Trophoblast cell (in vitro differentiated cells and primary cell): ENCODE measurements at regions not wholly inside any gene's neighbourhood (a gene's known extent, or its start where the extent isn't known, plus 50 kb on each side); places are given as distances from the start of the nearest gene placed in this dataset.

Experiments
- DNase-seq, 2 donors: peaks; one replicate each; pipeline ENCODE4 v3.0.0-alpha.2; 2016
- H2AFZ ChIP-seq: 2 replicates; pipeline ENCODE4 v1.6.1; 2013; ENCODE audit warnings: low read length, moderate library complexity, mild to moderate bottlenecking; ENCODE audit not compliant: insufficient read depth, poor library complexity
- H2AK5ac ChIP-seq: 2 replicates; pipeline ENCODE4 v1.6.1; 2013; ENCODE audit warnings: mild to moderate bottlenecking, low read length
- H2BK120ac ChIP-seq: 2 replicates; pipeline ENCODE4 v1.6.1; 2013; ENCODE audit warnings: low read length, mild to moderate bottlenecking, moderate library complexity; ENCODE audit not compliant: insufficient read depth, poor library complexity
- H2BK12ac ChIP-seq: 2 replicates; pipeline ENCODE4 v1.6.1; 2013; ENCODE audit warnings: mild to moderate bottlenecking, low read length, moderate library complexity
- H2BK5ac ChIP-seq: 2 replicates; pipeline ENCODE4 v1.6.1; 2013; ENCODE audit warnings: low read length, low read depth, moderate library complexity, mild to moderate bottlenecking; ENCODE audit not compliant: poor library complexity
- H3K14ac ChIP-seq: 2 replicates; pipeline ENCODE4 v1.6.1; 2013; ENCODE audit warnings: mild to moderate bottlenecking, low read length
- H3K18ac ChIP-seq: 2 replicates; pipeline ENCODE4 v1.6.1; 2013; ENCODE audit warnings: mild to moderate bottlenecking, low read length
- H3K23ac ChIP-seq: 2 replicates; pipeline ENCODE4 v1.6.1; 2013; ENCODE audit warnings: low read length
- H3K27ac ChIP-seq: 2 replicates; pipeline ENCODE4 v1.5.1; 2013; ENCODE audit warnings: low read depth, mild to moderate bottlenecking, inconsistent platforms, low read length, moderate library complexity
- H3K27me3 ChIP-seq: 2 replicates; pipeline ENCODE4 v1.6.1; 2013; ENCODE audit warnings: inconsistent platforms, mild to moderate bottlenecking, low read length, moderate library complexity; ENCODE audit not compliant: insufficient read depth
- H3K36me3 ChIP-seq, 2 experiments: 1 replicate in 1 of 2; 2 replicates in 1 of 2; pipeline ENCODE4 v1.6.1; 2013; ENCODE audit warnings: low read length in 2 of 2, mild to moderate bottlenecking in 2 of 2, moderate library complexity in 1 of 2; ENCODE audit not compliant: insufficient read depth in 2 of 2, control insufficient read depth in 1 of 2
- H3K4ac ChIP-seq: 2 replicates; pipeline ENCODE4 v1.6.1; 2013; ENCODE audit warnings: low read depth, mild to moderate bottlenecking, low read length, moderate library complexity
- H3K4me1 ChIP-seq, 2 experiments: 1 replicate in 1 of 2; 2 replicates in 1 of 2; pipeline ENCODE4 v1.6.1; 2013; ENCODE audit warnings: low read length in 2 of 2, mild to moderate bottlenecking in 2 of 2, moderate library complexity in 1 of 2; ENCODE audit not compliant: insufficient read depth in 2 of 2, control insufficient read depth in 1 of 2
- H3K4me2 ChIP-seq: 2 replicates; pipeline ENCODE4 v1.6.1; 2013; ENCODE audit warnings: inconsistent platforms, mild to moderate bottlenecking, low read length, moderate library complexity
- H3K4me3 ChIP-seq: 2 replicates; pipeline ENCODE4 v1.5.1; 2013; ENCODE audit warnings: mild to moderate bottlenecking, low read depth, low read length, inconsistent platforms
- H3K79me1 ChIP-seq: one replicate; pipeline ENCODE4 v1.6.1; 2013; ENCODE audit warnings: low read length
- H3K79me2 ChIP-seq: 2 replicates; pipeline ENCODE4 v1.6.1; 2013; ENCODE audit warnings: low read length, mild to moderate bottlenecking; ENCODE audit not compliant: control insufficient read depth, insufficient read depth, poor library complexity
- H3K9ac ChIP-seq: 2 replicates; pipeline ENCODE4 v1.6.1; 2013; ENCODE audit warnings: mild to moderate bottlenecking, low read length
- H3K9me3 ChIP-seq: 2 replicates; pipeline ENCODE4 v1.6.1; 2013; ENCODE audit warnings: low read depth, mild to moderate bottlenecking, control low read depth, inconsistent platforms, low read length; ENCODE audit not compliant: insufficient read depth
- H4K12ac ChIP-seq: 2 replicates; pipeline ENCODE4 v1.6.1; 2013; ENCODE audit warnings: low read depth, mild to moderate bottlenecking, low read length, moderate library complexity
- H4K8ac ChIP-seq: 2 replicates; pipeline ENCODE4 v1.6.1; 2013; ENCODE audit warnings: low read depth, mild to moderate bottlenecking, low read length, moderate library complexity
- H4K91ac ChIP-seq: one replicate; pipeline ENCODE4 v1.6.1; 2013; ENCODE audit warnings: low read depth, mild to moderate bottlenecking, low read length, moderate library complexity
- WGBS: extraction: QIAGEN DNeasy Blood & Tissue Kit; methylation state at CpG from one replicate; pipeline ENCODE4 v1.1.7; 2013; ENCODE audit warnings: missing lambda C conversion rate; ENCODE audit not compliant: insufficient read length, insufficient coverage; ENCODE audit errors: extremely low coverage; 5-methylcytosine and 5-hydroxymethylcytosine counted together

DNA sequence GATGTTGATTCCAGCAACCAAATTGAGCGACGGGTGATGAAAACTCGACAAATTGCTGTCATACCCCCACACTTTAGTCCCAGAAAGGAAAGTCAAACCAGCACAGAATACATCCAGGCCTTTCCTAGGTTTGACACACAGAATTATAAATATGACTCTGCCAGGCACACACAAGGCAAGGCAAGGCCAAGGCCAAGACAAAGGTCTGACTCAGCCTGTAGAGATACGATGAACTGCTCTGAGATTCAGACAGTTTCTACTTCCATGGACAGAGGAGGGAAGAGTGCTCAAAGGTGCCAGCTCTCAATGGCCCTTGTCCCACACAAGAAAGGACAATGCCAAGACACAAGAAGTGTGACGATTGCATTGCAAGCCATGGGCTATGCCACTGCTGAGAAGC is 880.2 kb upstream of the TMEM132C start:
- Histone ChIP-seq H3K27me3 (no peaks in the 10 kb centered on the region), H3K27ac (no peak overlapping the region), H2BK120ac (no peak overlapping the region), H3K14ac (no peak overlapping the region), H4K12ac (no peak overlapping the region), H2AK5ac (no peak overlapping the region), H3K36me3 (no peaks in the 10 kb centered on the region), H3K4me3 (no peak overlapping the region), H2BK5ac (no peak overlapping the region), H3K9ac (no peak overlapping the region), H3K4me1 (no peaks in the 10 kb centered on the region), H3K4me2 (no peak overlapping the region), H3K4ac (no peak overlapping the region), H3K23ac (no peak overlapping the region), H3K79me2 (no peaks in the 10 kb centered on the region), H3K9me3 (no peaks in the 10 kb centered on the region), H4K8ac (no peak overlapping the region), H2AFZ (no peak overlapping the region), H3K79me1 (no peaks in the 10 kb centered on the region), H2BK12ac (no peak overlapping the region), H4K91ac (no peak overlapping the region), H3K18ac (no peak overlapping the region)
- DNase-seq: no peak
- WGBS: no CpG with 5 or more reads among the region's 5 CpGs

DNA sequence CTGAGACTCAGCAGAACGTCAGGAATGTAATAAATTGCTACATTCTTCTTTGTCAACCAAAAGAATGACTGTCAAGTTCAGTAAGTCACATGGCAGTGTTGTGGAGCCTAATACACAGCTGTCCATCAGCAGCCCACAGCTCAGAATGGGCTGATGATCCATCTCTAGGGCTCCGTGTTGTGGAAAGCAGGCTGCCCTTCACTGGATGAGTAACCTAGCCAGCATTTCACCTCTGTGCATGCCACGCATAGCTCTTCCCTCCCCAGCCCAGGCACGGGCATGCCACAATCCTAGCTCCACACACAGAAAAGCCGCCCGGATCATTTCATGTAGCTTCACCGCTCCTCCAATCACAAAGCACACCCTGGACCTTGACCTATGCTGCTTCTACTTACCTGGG is 878.0 kb upstream of the TMEM132C start:
- H2BK120ac ChIP-seq: no peak overlapping the region
- H3K9ac ChIP-seq: no peak overlapping the region
- no peaks in the 10 kb centered on the region for H3K4me1 ChIP-seq
- no peaks in the 10 kb centered on the region for H3K27me3 ChIP-seq
- no CpG with 5 or more reads among the region's 7 CpGs for WGBS
- H4K12ac ChIP-seq: no peak overlapping the region
- no peak overlapping the region for H4K91ac ChIP-seq
- no peak overlapping the region for H3K4me2 ChIP-seq
- no peak overlapping the region for H3K27ac ChIP-seq
- no peak overlapping the region for H2AFZ ChIP-seq
- no peak overlapping the region for H3K14ac ChIP-seq
- H3K9me3 ChIP-seq: no peaks in the 10 kb centered on the region
- no peak overlapping the region for H3K4me3 ChIP-seq
- H2AK5ac ChIP-seq: no peak overlapping the region
- H4K8ac ChIP-seq: no peak overlapping the region
- H3K23ac ChIP-seq: no peak overlapping the region
- H3K18ac ChIP-seq: no peak overlapping the region
- H3K36me3 ChIP-seq: no peaks in the 10 kb centered on the region
- H3K79me2 ChIP-seq: no peaks in the 10 kb centered on the region
- H3K79me1 ChIP-seq: no peaks in the 10 kb centered on the region
- H2BK5ac ChIP-seq: no peak overlapping the region
- no peak overlapping the region for H3K4ac ChIP-seq
- DNase-seq: peak in 1 of 2 donors; percentile 18
- no peak overlapping the region for H2BK12ac ChIP-seq

DNA sequence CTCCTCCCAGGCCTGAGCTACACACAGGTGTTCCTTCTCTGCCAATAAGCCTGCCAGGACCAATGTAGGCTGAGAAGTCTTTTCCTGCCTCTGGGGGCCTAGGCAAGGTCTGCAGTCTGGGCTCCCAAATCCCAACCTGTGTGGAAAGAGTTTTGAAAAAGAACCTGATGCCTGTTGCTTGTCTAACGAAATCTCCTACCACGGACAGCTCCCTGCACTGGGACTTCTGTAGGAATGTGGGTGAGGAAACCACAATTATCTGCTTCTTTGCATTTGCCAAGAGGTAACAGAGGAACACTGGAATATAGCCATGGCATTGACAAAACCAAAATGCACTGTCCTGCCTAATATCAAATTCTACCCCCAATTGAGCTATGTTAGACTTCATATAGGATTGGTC is 877.0 kb upstream of the TMEM132C start:
- Histone ChIP-seq H2BK120ac (no peak overlapping the region), H3K23ac (no peak overlapping the region), H3K14ac (no peak overlapping the region), H3K79me2 (no peaks in the 10 kb centered on the region), H4K12ac (no peak overlapping the region), H2AK5ac (no peak overlapping the region), H2BK12ac (no peak overlapping the region), H3K36me3 (no peaks in the 10 kb centered on the region), H3K9ac (no peak overlapping the region), H3K79me1 (no peaks in the 10 kb centered on the region), H3K4me1 (no peaks in the 10 kb centered on the region), H3K27ac (no peak overlapping the region), H3K9me3 (no peaks in the 10 kb centered on the region), H2BK5ac (no peak overlapping the region), H3K4ac (no peak overlapping the region), H4K91ac (no peak overlapping the region), H2AFZ (no peak overlapping the region), H3K18ac (no peak overlapping the region), H4K8ac (no peak overlapping the region), H3K27me3 (no peaks in the 10 kb centered on the region), H3K4me3 (no peak overlapping the region), H3K4me2 (no peak overlapping the region)
- no CpG with 5 or more reads among the region's 2 CpGs for WGBS
- no peak for DNase-seq

DNA sequence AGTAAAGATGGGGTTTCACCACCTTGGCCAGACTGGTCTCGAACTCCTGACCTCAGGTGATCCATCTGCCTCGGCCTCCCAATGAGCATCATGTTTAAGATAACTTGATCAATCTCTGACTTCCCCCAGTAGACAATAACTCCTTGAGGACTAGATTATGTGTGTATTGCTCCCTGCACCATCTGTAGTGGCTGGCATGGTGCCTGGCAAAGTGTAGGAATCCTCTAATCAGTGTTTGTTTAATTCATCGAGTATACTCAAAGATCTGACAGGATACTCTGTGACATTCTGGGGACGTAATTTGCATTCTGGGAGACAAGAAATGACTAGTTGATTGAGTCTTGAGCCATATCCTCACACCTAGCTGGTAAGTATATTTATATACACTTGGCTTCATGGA is 873.5 kb upstream of the TMEM132C start:
- no peak overlapping the region for H2BK12ac ChIP-seq
- no CpG with 5 or more reads among the region's 4 CpGs for WGBS

More for the DNA sequence above, 873.5 kb upstream of the TMEM132C start:
- no peaks in the 10 kb centered on the region for H3K36me3 ChIP-seq
- no peak overlapping the region for H3K4me3 ChIP-seq
- H3K27me3 ChIP-seq: no peaks in the 10 kb centered on the region
- no peak for DNase-seq
- H3K14ac ChIP-seq: no peak overlapping the region
- no peaks in the 10 kb centered on the region for H3K79me1 ChIP-seq
- no peaks in the 10 kb centered on the region for H3K79me2 ChIP-seq
- H3K4ac ChIP-seq: no peak overlapping the region
- no peak overlapping the region for H4K8ac ChIP-seq
- H3K4me1 ChIP-seq: no peaks in the 10 kb centered on the region
- H3K4me2 ChIP-seq: no peak overlapping the region
- no peak overlapping the region for H3K23ac ChIP-seq
- H4K12ac ChIP-seq: no peak overlapping the region
- H3K27ac ChIP-seq: no peak overlapping the region
- H3K9ac ChIP-seq: no peak overlapping the region
- no peak overlapping the region for H2AFZ ChIP-seq
- no peak overlapping the region for H2BK120ac ChIP-seq
- no peak overlapping the region for H3K18ac ChIP-seq
- no peaks in the 10 kb centered on the region for H3K9me3 ChIP-seq
- H2AK5ac ChIP-seq: no peak overlapping the region
- H4K91ac ChIP-seq: no peak overlapping the region
- no peak overlapping the region for H2BK5ac ChIP-seq
